WTC11 (cell line): ENCODE measurements at regions not wholly inside any gene's neighbourhood (a gene's known extent, or its start where the extent isn't known, plus 50 kb on each side); places are given as distances from the start of the nearest gene placed in this dataset.

Experiments used
- ATAC-seq: fragments of 200-7000 bp; cut with Tn5 transposase; 2 replicates; pipeline ENCODE4 v1.10.0; 2021; ENCODE audit warnings: mild to moderate bottlenecking, moderate library complexity
- CTCF ChIA-PET: fragments of 300-600 bp; sonication (Branson Sonifier 250); formaldehyde crosslinking; loops from one replicate; lab custom pipeline; 2021; ENCODE audit warnings: antibody characterized with exemption; lab: Charles Lee
- POLR2A ChIA-PET: fragments of 350-600 bp; sonication (Branson Sonifier 250); formaldehyde crosslinking; loops from one replicate; lab custom pipeline; 2021; ENCODE audit warnings: antibody characterized with exemption; lab: Charles Lee
- DNase-seq: peaks from one replicate; pipeline ENCODE4 v3.0.0; 2021; ENCODE audit warnings: low spot score
- H3K27ac Mint-ChIP-seq: 2 replicates; pipeline ENCODE4 v1.8.0; 2021; ENCODE audit warnings: mixed read lengths
- H3K27me3 Mint-ChIP-seq: 2 replicates; pipeline ENCODE4 v1.8.0; 2021; ENCODE audit warnings: low read depth, mild to moderate bottlenecking, moderate library complexity, mixed read lengths
- H3K36me3 Mint-ChIP-seq: 2 replicates; pipeline ENCODE4 v1.8.0; 2021; ENCODE audit warnings: mixed read lengths
- H3K4me1 Mint-ChIP-seq: 2 replicates; pipeline ENCODE4 v1.8.0; 2022; ENCODE audit warnings: mixed read lengths
- H3K4me3 Mint-ChIP-seq: 2 replicates; pipeline ENCODE4 v1.8.0; 2021; ENCODE audit warnings: mild to moderate bottlenecking, moderate library complexity, mixed read lengths
- H3K9me3 Mint-ChIP-seq: 2 replicates; pipeline ENCODE4 v1.8.0; 2021; ENCODE audit warnings: mixed read lengths
- CBFB ChIP-seq: sonication (generic); formaldehyde crosslinking; IDR thresholded peaks from 2 replicates; pipeline ENCODE4 v1.8.1; 2022; ENCODE audit warnings: mild to moderate bottlenecking, low read depth, missing genetic modification reagents
- CREB1 ChIP-seq: sonication (generic); formaldehyde crosslinking; IDR thresholded peaks from 2 replicates; pipeline ENCODE4 v1.8.0; 2023; ENCODE audit warnings: mild to moderate bottlenecking, missing genetic modification reagents
- FOXJ3 ChIP-seq: sonication (generic); formaldehyde crosslinking; IDR thresholded peaks from 2 replicates; pipeline ENCODE4 v1.9.0; 2021; ENCODE audit warnings: missing genetic modification reagents, mild to moderate bottlenecking, borderline replicate concordance
- FOXK1 ChIP-seq: sonication (generic); formaldehyde crosslinking; IDR thresholded peaks from 2 replicates; pipeline ENCODE4 v1.8.0; 2022; ENCODE audit warnings: mild to moderate bottlenecking, moderate library complexity, missing genetic modification reagents
- HMGA2 ChIP-seq: fragments of 250-450 bp; sonication (Bioruptor Pico); IDR thresholded peaks from 2 replicates; pipeline ENCODE4 v1.4.0; 2021; ENCODE audit warnings: mild to moderate bottlenecking, moderate library complexity
- JAZF1 ChIP-seq: fragments of 250-450 bp; sonication (Bioruptor Pico); IDR thresholded peaks from 2 replicates; pipeline ENCODE4 v1.9.0; 2021; ENCODE audit warnings: moderate library complexity, mild to moderate bottlenecking, inconsistent platforms
- MXD4 ChIP-seq: fragments of 250-450 bp; sonication (Bioruptor Pico); IDR thresholded peaks from 2 replicates; pipeline ENCODE4 v1.8.0; 2021; ENCODE audit warnings: mild to moderate bottlenecking, moderate library complexity, borderline replicate concordance
- PRRX2 ChIP-seq: fragments of 250-450 bp; sonication (Bioruptor Pico); IDR thresholded peaks from 2 replicates; pipeline ENCODE4 v1.8.0; 2021; ENCODE audit warnings: mild to moderate bottlenecking
- TEAD1 ChIP-seq: sonication (generic); formaldehyde crosslinking; IDR thresholded peaks from 2 replicates; pipeline ENCODE4 v1.8.0; 2022; ENCODE audit warnings: mild to moderate bottlenecking, missing genetic modification reagents
- TF ChIP-seq, protein P1 (sequence below): sonication (generic); formaldehyde crosslinking; IDR thresholded peaks from 2 replicates; pipeline ENCODE4 v1.8.1; 2022; ENCODE audit warnings: missing genetic modification reagents, borderline replicate concordance
- TF ChIP-seq, protein P2 (sequence below): sonication (generic); formaldehyde crosslinking; IDR thresholded peaks from 2 replicates; pipeline ENCODE4 v1.8.0; 2022; ENCODE audit warnings: mild to moderate bottlenecking, missing genetic modification reagents
- TF ChIP-seq, protein P3 (sequence below): sonication (generic); formaldehyde crosslinking; IDR thresholded peaks from 2 replicates; pipeline ENCODE4 v1.8.1; 2022; ENCODE audit warnings: low read depth, mild to moderate bottlenecking, moderate library complexity, missing genetic modification reagents, borderline replicate concordance
- TF ChIP-seq, protein P4 (sequence below): fragments of 250-450 bp; sonication (Bioruptor Pico); IDR thresholded peaks from 2 replicates; pipeline ENCODE4 v1.9.0; 2021; ENCODE audit warnings: mild to moderate bottlenecking
- TF ChIP-seq, protein P5 (sequence below): sonication (generic); formaldehyde crosslinking; conservative IDR thresholded peaks from 2 replicates; pipeline ENCODE4 v1.8.1; 2022; ENCODE audit warnings: mild to moderate bottlenecking, missing genetic modification reagents
- TF ChIP-seq, protein P6 (sequence below): sonication (generic); formaldehyde crosslinking; IDR thresholded peaks from 2 replicates; pipeline ENCODE4 v1.8.1; 2022; ENCODE audit warnings: low read depth, missing genetic modification reagents, borderline replicate concordance
- TF ChIP-seq, protein P7 (sequence below): fragments of 250-450 bp; sonication (Bioruptor Pico); IDR thresholded peaks from 2 replicates; pipeline ENCODE4 v2.1.2; 2022; ENCODE audit warnings: mild to moderate bottlenecking, moderate library complexity

DNA sequence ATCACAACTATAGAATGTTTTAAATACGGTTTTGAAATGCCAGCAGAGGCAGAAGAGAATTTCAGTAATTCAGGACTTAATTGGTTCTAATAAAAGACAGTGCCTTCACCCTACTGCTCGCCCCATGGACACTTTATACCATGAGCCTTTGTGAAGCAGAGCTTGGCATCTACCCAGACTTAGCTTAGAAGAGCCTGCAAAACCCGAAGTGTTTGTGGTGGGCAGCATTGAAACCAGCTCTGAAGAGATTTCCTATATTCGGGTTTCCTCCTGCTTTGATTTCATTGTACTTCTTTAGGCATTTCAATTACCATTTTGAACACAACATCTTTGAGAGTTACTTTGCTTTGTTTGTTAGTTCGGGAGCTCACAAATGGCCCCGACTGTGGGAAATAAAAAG, 185.1 kb upstream of the MTNR1B start (continued):
- TF ChIP-seq, protein P1, sequence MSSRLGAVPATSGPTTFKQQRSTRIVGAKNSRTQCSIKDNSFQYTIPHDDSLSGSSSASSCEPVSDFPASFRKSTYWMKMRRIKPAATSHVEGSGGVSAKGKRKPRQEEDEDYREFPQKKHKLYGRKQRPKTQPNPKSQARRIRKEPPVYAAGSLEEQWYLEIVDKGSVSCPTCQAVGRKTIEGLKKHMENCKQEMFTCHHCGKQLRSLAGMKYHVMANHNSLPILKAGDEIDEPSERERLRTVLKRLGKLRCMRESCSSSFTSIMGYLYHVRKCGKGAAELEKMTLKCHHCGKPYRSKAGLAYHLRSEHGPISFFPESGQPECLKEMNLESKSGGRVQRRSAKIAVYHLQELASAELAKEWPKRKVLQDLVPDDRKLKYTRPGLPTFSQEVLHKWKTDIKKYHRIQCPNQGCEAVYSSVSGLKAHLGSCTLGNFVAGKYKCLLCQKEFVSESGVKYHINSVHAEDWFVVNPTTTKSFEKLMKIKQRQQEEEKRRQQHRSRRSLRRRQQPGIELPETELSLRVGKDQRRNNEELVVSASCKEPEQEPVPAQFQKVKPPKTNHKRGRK (CRISPR knock-in tag): no peak
- TF ChIP-seq, protein P2, sequence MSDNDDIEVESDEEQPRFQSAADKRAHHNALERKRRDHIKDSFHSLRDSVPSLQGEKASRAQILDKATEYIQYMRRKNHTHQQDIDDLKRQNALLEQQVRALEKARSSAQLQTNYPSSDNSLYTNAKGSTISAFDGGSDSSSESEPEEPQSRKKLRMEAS (CRISPR knock-in tag): no peak
- no peak for TF ChIP-seq FOXK1 (CRISPR knock-in tag)
- TF ChIP-seq JAZF1 (CRISPR knock-in tag): no peak
- TF ChIP-seq, protein P3, sequence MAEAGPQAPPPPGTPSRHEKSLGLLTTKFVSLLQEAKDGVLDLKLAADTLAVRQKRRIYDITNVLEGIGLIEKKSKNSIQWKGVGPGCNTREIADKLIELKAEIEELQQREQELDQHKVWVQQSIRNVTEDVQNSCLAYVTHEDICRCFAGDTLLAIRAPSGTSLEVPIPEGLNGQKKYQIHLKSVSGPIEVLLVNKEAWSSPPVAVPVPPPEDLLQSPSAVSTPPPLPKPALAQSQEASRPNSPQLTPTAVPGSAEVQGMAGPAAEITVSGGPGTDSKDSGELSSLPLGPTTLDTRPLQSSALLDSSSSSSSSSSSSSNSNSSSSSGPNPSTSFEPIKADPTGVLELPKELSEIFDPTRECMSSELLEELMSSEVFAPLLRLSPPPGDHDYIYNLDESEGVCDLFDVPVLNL (CRISPR knock-in tag): no peak
- no peak for TF ChIP-seq CBFB
- TF ChIP-seq, protein P4, sequence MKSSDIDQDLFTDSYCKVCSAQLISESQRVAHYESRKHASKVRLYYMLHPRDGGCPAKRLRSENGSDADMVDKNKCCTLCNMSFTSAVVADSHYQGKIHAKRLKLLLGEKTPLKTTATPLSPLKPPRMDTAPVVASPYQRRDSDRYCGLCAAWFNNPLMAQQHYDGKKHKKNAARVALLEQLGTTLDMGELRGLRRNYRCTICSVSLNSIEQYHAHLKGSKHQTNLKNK: no peak
- no peak for TF ChIP-seq TEAD1 (CRISPR knock-in tag)
- no peak for TF ChIP-seq FOXJ3 (CRISPR knock-in tag)
- TF ChIP-seq, protein P5, sequence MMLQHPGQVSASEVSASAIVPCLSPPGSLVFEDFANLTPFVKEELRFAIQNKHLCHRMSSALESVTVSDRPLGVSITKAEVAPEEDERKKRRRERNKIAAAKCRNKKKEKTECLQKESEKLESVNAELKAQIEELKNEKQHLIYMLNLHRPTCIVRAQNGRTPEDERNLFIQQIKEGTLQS (CRISPR knock-in tag): no peak
- TF ChIP-seq PRRX2 (CRISPR knock-in tag): no peak
- TF ChIP-seq, protein P6, sequence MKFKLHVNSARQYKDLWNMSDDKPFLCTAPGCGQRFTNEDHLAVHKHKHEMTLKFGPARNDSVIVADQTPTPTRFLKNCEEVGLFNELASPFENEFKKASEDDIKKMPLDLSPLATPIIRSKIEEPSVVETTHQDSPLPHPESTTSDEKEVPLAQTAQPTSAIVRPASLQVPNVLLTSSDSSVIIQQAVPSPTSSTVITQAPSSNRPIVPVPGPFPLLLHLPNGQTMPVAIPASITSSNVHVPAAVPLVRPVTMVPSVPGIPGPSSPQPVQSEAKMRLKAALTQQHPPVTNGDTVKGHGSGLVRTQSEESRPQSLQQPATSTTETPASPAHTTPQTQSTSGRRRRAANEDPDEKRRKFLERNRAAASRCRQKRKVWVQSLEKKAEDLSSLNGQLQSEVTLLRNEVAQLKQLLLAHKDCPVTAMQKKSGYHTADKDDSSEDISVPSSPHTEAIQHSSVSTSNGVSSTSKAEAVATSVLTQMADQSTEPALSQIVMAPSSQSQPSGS (CRISPR knock-in tag): no peak
- TF ChIP-seq CREB1 (CRISPR knock-in tag): no peak

DNA sequence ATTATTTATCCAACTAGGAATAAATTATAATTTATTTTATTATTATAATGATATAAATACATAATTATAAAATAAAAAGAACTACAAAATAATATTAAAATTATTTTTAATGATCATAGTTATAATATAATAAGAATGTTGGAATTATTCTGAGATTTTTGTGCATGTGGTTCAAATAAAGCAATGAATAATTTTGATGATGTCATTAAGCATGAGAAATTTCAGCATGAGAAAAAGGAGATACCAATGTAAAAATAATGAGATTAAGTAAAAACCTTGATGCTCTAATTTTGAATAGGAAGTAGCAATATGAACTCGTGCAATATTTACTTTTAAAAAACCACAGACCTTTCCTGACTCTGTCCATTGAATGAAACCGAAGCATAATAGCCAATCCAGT, 181.8 kb upstream of the MTNR1B start:
- CTCF ChIA-PET: no interaction called here

DNA sequence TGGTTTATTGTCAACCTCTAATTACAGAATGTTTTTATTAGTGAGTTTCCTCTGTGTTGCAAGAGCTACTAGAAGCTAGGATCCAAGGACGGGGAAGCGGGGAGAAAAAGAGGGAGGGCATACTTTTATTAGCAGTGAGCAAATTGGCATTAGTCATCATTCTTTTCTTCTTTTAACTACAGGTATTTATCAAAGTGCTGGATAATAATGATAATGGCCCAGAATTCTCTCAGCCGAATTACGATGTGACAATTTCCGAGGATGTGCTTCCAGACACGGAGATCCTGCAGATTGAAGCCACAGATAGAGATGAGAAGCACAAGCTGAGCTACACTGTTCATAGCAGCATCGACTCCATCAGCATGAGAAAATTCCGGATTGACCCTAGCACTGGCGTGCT, 179.7 kb upstream of the MTNR1B start:
- TF ChIP-seq, protein P7, sequence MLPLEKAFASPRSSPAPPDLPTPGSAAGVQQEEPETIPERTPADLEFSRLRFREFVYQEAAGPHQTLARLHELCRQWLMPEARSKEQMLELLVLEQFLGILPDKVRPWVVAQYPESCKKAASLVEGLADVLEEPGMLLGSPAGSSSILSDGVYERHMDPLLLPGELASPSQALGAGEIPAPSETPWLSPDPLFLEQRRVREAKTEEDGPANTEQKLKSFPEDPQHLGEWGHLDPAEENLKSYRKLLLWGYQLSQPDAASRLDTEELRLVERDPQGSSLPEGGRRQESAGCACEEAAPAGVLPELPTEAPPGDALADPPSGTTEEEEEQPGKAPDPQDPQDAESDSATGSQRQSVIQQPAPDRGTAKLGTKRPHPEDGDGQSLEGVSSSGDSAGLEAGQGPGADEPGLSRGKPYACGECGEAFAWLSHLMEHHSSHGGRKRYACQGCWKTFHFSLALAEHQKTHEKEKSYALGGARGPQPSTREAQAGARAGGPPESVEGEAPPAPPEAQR (CRISPR knock-in tag): no peak
- no peak for ATAC-seq
- Mint-ChIP-seq H3K36me3 (peaks cover 23% of the 10 kb centered on the region), H3K4me1 (peaks cover 40% of the 10 kb centered on the region), H3K4me3 (no peak overlapping the region), H3K27ac (no peak overlapping the region), H3K27me3 (no peaks in the 10 kb centered on the region), H3K9me3 (peaks cover 5% of the 10 kb centered on the region; the same call in 1 of the 2 replicates)
- ChIA-PET CTCF (no interaction called here), POLR2A (no interaction called here)
- DNase-seq: no peak

More for the DNA sequence above, 181.8 kb upstream of the MTNR1B start:
- no peak for DNase-seq
- no peaks in the 10 kb centered on the region for H3K27me3 Mint-ChIP-seq
- ATAC-seq: no peak
- peaks cover 5% of the 10 kb centered on the region; the same call in 1 of the 2 replicates for H3K9me3 Mint-ChIP-seq
- POLR2A ChIA-PET: no interaction called here
- TF ChIP-seq HMGA2 (CRISPR knock-in tag) (peak; percentile 82; the same call in 1 of the 2 replicates), MXD4 (CRISPR knock-in tag) (no peak)
- no peak overlapping the region for H3K27ac Mint-ChIP-seq
- H3K4me1 Mint-ChIP-seq: peaks cover 24% of the 10 kb centered on the region
- no peak overlapping the region for H3K4me3 Mint-ChIP-seq
- peaks cover 24% of the 10 kb centered on the region for H3K36me3 Mint-ChIP-seq
